Stomach (tissue), 8 donors: ENCODE measurements at regions not wholly inside any gene's neighbourhood (a gene's known extent, or its start where the extent isn't known, plus 50 kb on each side); places are given as distances from the start of the nearest gene placed in this dataset.

ENCODE experiments used
- DNase-seq, 2 donors: peaks; one replicate each; pipeline versions ENCODE4 v3.0.0 to v3.0.0-alpha.2; 2013 to 2019
- H3K27ac ChIP-seq, 5 donors: fragments of 200-600 bp in 4 of 5; sonication (generic) in 4 of 5; one replicate each; pipeline ENCODE4 v1.5.1; 2013 to 2019; ENCODE audit warnings: mild to moderate bottlenecking in 1 of 5, moderate library complexity in 1 of 5
- H3K27me3 ChIP-seq, 3 donors: fragments of 200-600 bp; sonication (generic); one replicate each; pipeline ENCODE4 v1.5.1; 2017 to 2019; ENCODE audit warnings: mixed run types in 1 of 3
- H3K36me3 ChIP-seq, 4 donors: fragments of 200-600 bp; sonication (generic); 1 replicate in 3 of 4; 2 replicates in 1 of 4; pipeline ENCODE4 v1.5.1; 2016 to 2019
- H3K4me1 ChIP-seq, 4 donors: fragments of 200-600 bp; sonication (generic); one replicate each; pipeline ENCODE4 v1.5.1; 2016 to 2019
- H3K4me3 ChIP-seq, 4 donors: fragments of 200-600 bp; sonication (generic) in 3 of 4; one replicate each; pipeline ENCODE4 v1.5.1; 2016 to 2019; ENCODE audit warnings: mild to moderate bottlenecking in 1 of 4
- H3K9me3 ChIP-seq, 4 donors: fragments of 200-600 bp; sonication (generic); one replicate each; pipeline ENCODE4 v1.5.1; 2016 to 2019
- EP300 ChIP-seq: sonication (generic); formaldehyde crosslinking; IDR thresholded peaks from one replicate; pipeline ENCODE4 v1.6.1; 2017; ENCODE audit warnings: antibody characterized with exemption
- POLR2A ChIP-seq, 4 donors: fragments of 450-650 bp; IDR thresholded peaks; one replicate each; pipeline ENCODE4 v1.6.1; 2016; ENCODE audit warnings: antibody characterized with exemption in 4 of 4, control low read depth in 2 of 4, mild to moderate bottlenecking in 1 of 4, moderate library complexity in 1 of 4
- POLR2AphosphoS5 ChIP-seq, 3 donors: sonication (generic); formaldehyde crosslinking; IDR thresholded peaks; one replicate each; pipeline ENCODE4 v1.6.1; 2016; ENCODE audit warnings: antibody characterized with exemption in 3 of 3
- WGBS, 5 donors: extraction: QIAGEN DNeasy Blood & Tissue Kit in 3 of 5; methylation state at CpG; one replicate each; pipeline versions ENCODE4 v1.1.5 to v1.1.7; 2013 to 2018; 5-methylcytosine and 5-hydroxymethylcytosine counted together
- intact Hi-C: fragments of 100-400 bp; cut with DNase I; formaldehyde crosslinking; loops from one replicate; pipeline ENCODE4 v1.15.1; 2023; ENCODE audit warnings: low total_unique reads
- TF ChIP-seq, protein P1 (sequence below), 7 experiments: fragments of 450-650 bp in 4 of 7; fragments of 200-600 bp in 3 of 7; sonication (generic) in 3 of 7; IDR thresholded peaks; one replicate each; pipeline ENCODE4 v1.5.1; 2016 to 2019; ENCODE audit warnings: antibody characterized with exemption in 7 of 7, control low read depth in 2 of 7, mild to moderate bottlenecking in 1 of 7
- donor health status: healthy with polysubstance abuse.
- donor health status: Bipolar disorder and iron deficiency.
- donor health status: healthy.

DNA sequence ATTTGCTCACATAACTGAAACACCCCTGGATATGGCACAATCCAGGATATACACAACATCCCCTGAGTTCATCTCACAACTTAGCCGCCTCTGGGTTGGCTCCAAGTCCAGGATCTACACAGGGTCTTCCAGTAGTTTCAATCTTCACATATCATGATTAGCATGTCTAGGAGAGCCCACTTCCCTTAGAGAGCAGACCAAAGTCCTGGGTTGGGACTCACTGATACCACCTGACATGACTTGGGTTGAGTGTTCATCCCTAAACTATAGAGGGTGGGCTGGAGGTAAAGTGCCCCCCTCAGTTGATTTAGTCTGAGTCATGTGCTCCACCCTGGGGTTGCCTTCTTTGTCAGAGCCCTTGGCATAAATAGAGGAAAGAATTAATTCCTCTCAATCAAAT, 493.6 kb upstream of the PPP2R3A start:
- no peak for TF ChIP-seq POLR2AphosphoS5 (IDR thresholded peaks at IDR 0.05)
- no peak for TF ChIP-seq EP300
- no peak for TF ChIP-seq POLR2A (IDR thresholded peaks at IDR 0.05)
- TF ChIP-seq, protein P1, sequence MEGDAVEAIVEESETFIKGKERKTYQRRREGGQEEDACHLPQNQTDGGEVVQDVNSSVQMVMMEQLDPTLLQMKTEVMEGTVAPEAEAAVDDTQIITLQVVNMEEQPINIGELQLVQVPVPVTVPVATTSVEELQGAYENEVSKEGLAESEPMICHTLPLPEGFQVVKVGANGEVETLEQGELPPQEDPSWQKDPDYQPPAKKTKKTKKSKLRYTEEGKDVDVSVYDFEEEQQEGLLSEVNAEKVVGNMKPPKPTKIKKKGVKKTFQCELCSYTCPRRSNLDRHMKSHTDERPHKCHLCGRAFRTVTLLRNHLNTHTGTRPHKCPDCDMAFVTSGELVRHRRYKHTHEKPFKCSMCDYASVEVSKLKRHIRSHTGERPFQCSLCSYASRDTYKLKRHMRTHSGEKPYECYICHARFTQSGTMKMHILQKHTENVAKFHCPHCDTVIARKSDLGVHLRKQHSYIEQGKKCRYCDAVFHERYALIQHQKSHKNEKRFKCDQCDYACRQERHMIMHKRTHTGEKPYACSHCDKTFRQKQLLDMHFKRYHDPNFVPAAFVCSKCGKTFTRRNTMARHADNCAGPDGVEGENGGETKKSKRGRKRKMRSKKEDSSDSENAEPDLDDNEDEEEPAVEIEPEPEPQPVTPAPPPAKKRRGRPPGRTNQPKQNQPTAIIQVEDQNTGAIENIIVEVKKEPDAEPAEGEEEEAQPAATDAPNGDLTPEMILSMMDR (IDR thresholded peaks at IDR 0.05) = no peak
- Histone ChIP-seq H3K4me3 (no peak overlapping the region), H3K36me3 (no peaks in the 10 kb centered on the region), H3K27me3 (no peaks in the 10 kb centered on the region), H3K9me3 (no peaks in the 10 kb centered on the region), H3K4me1 (no peaks in the 10 kb centered on the region), H3K27ac (no peak overlapping the region)
- no peak for DNase-seq
- intact Hi-C loops = no loop called here
- WGBS, 5 donors = 86 to 100% (median 89%) methylated on average over 1 of the region's 1 CpG

DNA sequence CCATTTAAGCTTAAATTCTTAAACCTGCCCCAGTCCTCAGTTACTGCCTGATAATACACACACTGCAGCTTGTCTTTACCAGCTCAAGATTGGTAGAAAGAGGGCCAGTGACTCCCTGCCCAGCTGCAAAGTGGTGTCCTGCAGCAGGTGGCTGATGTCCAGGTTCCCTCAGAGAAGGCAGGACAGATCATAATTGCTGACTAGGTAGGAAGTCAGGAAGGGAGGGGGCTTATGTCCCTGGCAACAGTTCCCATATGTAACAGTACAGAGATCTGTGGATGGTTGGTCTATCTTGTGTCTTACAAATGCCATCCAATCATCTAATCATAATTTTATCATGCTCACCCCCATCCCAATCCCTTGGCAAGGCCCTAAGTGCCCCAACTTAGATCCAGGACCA, 492.1 kb upstream of the PPP2R3A start:
- intact Hi-C loops = no loop called here
- DNase-seq = no peak
- Histone ChIP-seq H3K27ac (no peak overlapping the region), H3K4me1 (no peaks in the 10 kb centered on the region), H3K36me3 (no peaks in the 10 kb centered on the region), H3K9me3 (no peaks in the 10 kb centered on the region), H3K27me3 (no peaks in the 10 kb centered on the region), H3K4me3 (no peak overlapping the region)
- TF ChIP-seq POLR2A (IDR thresholded peaks at IDR 0.05) (no peak), EP300 (no peak), POLR2AphosphoS5 (IDR thresholded peaks at IDR 0.05) (no peak)
- TF ChIP-seq, protein P1 (IDR thresholded peaks at IDR 0.05) = no peak

DNA sequence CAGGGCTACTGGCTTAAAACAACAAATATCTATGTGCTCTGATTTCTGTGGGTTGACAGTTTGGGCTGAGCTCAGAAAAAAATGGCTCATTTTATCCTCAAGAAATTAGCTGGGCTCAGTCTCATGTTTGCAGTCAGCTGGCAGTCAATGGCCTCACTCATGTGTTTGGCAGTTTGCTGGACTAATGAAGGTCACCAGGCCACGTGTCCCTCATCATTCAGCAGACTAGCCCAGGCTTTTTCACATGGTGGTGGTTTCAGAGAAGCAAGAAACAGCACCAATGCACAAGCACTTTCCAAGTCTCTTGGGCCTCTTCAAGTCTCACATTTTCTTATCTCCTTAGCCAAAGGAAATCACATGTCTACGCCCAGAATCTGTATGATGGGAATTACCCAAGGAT, 478.3 kb upstream of the PPP2R3A start:
- Histone ChIP-seq H3K4me1 (no peaks in the 10 kb centered on the region), H3K36me3 (no peaks in the 10 kb centered on the region), H3K4me3 (no peak overlapping the region), H3K27ac (no peak overlapping the region), H3K27me3 (no peaks in the 10 kb centered on the region), H3K9me3 (no peaks in the 10 kb centered on the region)
- intact Hi-C loops = no loop called here
- no peak for DNase-seq
- no peak for TF ChIP-seq EP300
- no peak for TF ChIP-seq POLR2A (IDR thresholded peaks at IDR 0.05)
- no peak for TF ChIP-seq POLR2AphosphoS5 (IDR thresholded peaks at IDR 0.05)
- TF ChIP-seq, protein P1 (IDR thresholded peaks at IDR 0.05) = no peak
- WGBS, 5 donors = 51 to 60% (median 56%) methylated on average over 2 of the region's 2 CpGs

DNA sequence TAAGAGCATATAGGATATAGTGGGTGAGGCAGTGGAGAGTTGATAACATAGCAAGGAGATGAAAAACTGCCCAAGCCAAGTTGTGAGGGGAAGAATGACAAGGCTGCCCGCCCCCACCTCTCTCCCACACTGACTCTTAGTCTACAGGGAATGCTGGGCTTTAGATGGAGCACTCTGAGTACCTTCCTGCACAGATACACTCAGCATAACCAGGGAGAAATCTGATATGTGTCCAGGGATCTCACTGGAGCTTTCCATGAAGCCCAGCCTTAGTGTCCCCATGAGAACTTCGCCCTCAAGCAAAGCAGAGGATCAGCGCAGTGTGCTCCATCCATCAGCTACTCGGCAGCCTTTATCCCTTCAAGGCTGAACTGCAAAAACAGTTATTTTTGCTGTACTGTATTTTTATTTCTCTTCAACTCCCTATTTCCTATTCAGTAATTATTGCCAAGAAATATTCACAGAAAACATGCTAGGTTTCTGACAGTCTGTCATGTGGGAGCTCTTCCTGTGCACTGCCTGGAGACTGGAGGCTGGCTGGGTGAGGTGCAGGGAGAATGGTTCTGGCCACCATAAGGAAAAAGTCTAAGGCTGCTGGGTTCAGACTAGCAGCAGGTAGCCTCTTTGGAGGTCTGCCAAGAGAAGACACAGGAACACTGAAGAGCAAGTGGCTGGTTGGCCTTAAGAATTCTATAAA, 475.2 kb upstream of the PPP2R3A start:
- no peak for DNase-seq
- Histone ChIP-seq H3K36me3 (no peaks in the 10 kb centered on the region), H3K4me3 (no peak overlapping the region), H3K27ac (no peak overlapping the region), H3K9me3 (no peaks in the 10 kb centered on the region), H3K4me1 (no peaks in the 10 kb centered on the region), H3K27me3 (no peaks in the 10 kb centered on the region)
- intact Hi-C loops = no loop called here
- TF ChIP-seq EP300 = no peak
- TF ChIP-seq, protein P1 (IDR thresholded peaks at IDR 0.05) = no peak
- no peak for TF ChIP-seq POLR2AphosphoS5 (IDR thresholded peaks at IDR 0.05)
- no peak for TF ChIP-seq POLR2A (IDR thresholded peaks at IDR 0.05)
- WGBS, 5 donors = 74 to 84% (median 80%) methylated on average over 4 of the region's 4 CpGs
